Small intestine (tissue), 7 donors: ENCODE measurements at regions not wholly inside any gene's neighbourhood (a gene's known extent, or its start where the extent isn't known, plus 50 kb on each side); places are given as distances from the start of the nearest gene placed in this dataset.

Experiments used
- DNase-seq, 2 donors: peaks; one replicate each; pipeline versions ENCODE4 v3.0.0 to v3.0.0-alpha.2; 2013
- FAIRE-seq: peaks from 2 replicates; lab custom pipeline; 2012; peaks lifted over from hg19 to GRCh38; lab: Jason Lieb, UNC
- H3K27ac ChIP-seq, 3 donors: one replicate each; pipeline ENCODE4 v1.5.1; 2013; ENCODE audit warnings: low read length in 2 of 3, mild to moderate bottlenecking in 2 of 3, control low read depth in 1 of 3, inconsistent platforms in 1 of 3, low read depth in 1 of 3, moderate library complexity in 1 of 3
- H3K27me3 ChIP-seq, 3 donors: one replicate each; pipeline ENCODE4 v1.6.1; 2013; ENCODE audit warnings: low read length in 3 of 3, inconsistent platforms in 1 of 3; ENCODE audit not compliant: control insufficient read depth in 3 of 3, insufficient read depth in 3 of 3
- H3K36me3 ChIP-seq, 3 donors: one replicate each; pipeline ENCODE4 v1.6.1; 2013; ENCODE audit warnings: low read length in 3 of 3, inconsistent platforms in 1 of 3, low read depth in 1 of 3, mild to moderate bottlenecking in 1 of 3, moderate library complexity in 1 of 3; ENCODE audit not compliant: control insufficient read depth in 3 of 3, insufficient read depth in 2 of 3
- H3K4me1 ChIP-seq, 3 donors: one replicate each; pipeline ENCODE4 v1.6.1; 2013; ENCODE audit warnings: low read length in 2 of 3, inconsistent platforms in 1 of 3, low read depth in 1 of 3, mild to moderate bottlenecking in 1 of 3, moderate library complexity in 1 of 3; ENCODE audit not compliant: control insufficient read depth in 3 of 3, insufficient read depth in 2 of 3
- H3K4me3 ChIP-seq, 3 donors: one replicate each; pipeline ENCODE4 v1.5.1; 2013; ENCODE audit warnings: low read length in 3 of 3, control low read depth in 1 of 3, inconsistent platforms in 1 of 3, low read depth in 1 of 3, mild to moderate bottlenecking in 1 of 3, moderate library complexity in 1 of 3
- H3K9me3 ChIP-seq, 2 donors: one replicate each; pipeline ENCODE4 v1.6.1; 2013; ENCODE audit warnings: low read depth in 1 of 2, low read length in 1 of 2; ENCODE audit not compliant: control insufficient read depth in 2 of 2, insufficient read depth in 1 of 2
- WGBS, 3 donors: extraction: QIAGEN DNeasy Blood & Tissue Kit; methylation state at CpG; one replicate each; pipeline ENCODE4 v1.1.7; 2013; 5-methylcytosine and 5-hydroxymethylcytosine counted together
- donor health status: healthy with polysubstance abuse.
- donor health status: control.
- donor health status: control.
- donor health status: Bipolar disorder and iron deficiency.
- donor health status: healthy.

- Histone ChIP-seq H3K36me3 (no peaks in the 10 kb centered on the region), H3K27ac (no peak overlapping the region), H3K4me1 (no peaks in the 10 kb centered on the region), H3K4me3 (no peak overlapping the region), H3K9me3 (no peaks in the 10 kb centered on the region), H3K27me3 (no peaks in the 10 kb centered on the region)
- FAIRE-seq: no peak
- 69 to 85% (median 83%) methylated on average over 2 of the region's 2 CpGs for WGBS, 3 donors
- DNase-seq: no peak
Measured at GRCh38 chr5:153863951-153864350, 174.8 kb downstream of the FAM114A2 start.
